Liver (tissue), 8 donors: ENCODE measurements at regions not wholly inside any gene's neighbourhood (a gene's known extent, or its start where the extent isn't known, plus 50 kb on each side); places are given as distances from the start of the nearest gene placed in this dataset.

Experiments
- DNase-seq: peaks from one replicate; pipeline ENCODE4 v3.0.0-alpha.2; 2017; ENCODE audit warnings: low spot score
- H3K27ac ChIP-seq, 2 donors: one replicate each; pipeline ENCODE4 v1.7.0; 2013; ENCODE audit warnings: inconsistent platforms in 2 of 2, low read length in 2 of 2, control low read depth in 1 of 2, low read depth in 1 of 2, mild to moderate bottlenecking in 1 of 2
- H3K27me3 ChIP-seq, 4 donors: one replicate each; pipeline versions ENCODE4 v1.6.1 to v1.7.0; 2013; ENCODE audit warnings: low read length in 3 of 4, inconsistent platforms in 1 of 4, mild to moderate bottlenecking in 1 of 4, moderate library complexity in 1 of 4; ENCODE audit not compliant: control insufficient read depth in 4 of 4, insufficient read depth in 4 of 4
- H3K36me3 ChIP-seq, 4 donors: one replicate each; pipeline versions ENCODE4 v1.6.1 to v1.7.0; 2013; ENCODE audit warnings: low read length in 3 of 4, mild to moderate bottlenecking in 3 of 4, low read depth in 1 of 4, moderate library complexity in 1 of 4; ENCODE audit not compliant: control insufficient read depth in 4 of 4, insufficient read depth in 3 of 4
- H3K4me1 ChIP-seq, 4 donors: one replicate each; pipeline versions ENCODE4 v1.6.1 to v1.7.0; 2013; ENCODE audit warnings: low read length in 3 of 4, mild to moderate bottlenecking in 3 of 4, moderate library complexity in 1 of 4; ENCODE audit not compliant: control insufficient read depth in 4 of 4, insufficient read depth in 4 of 4
- H3K4me3 ChIP-seq, 3 donors: one replicate each; pipeline versions ENCODE4 v1.6.1 to v1.7.0; 2013; ENCODE audit warnings: low read length in 3 of 3, control low read depth in 1 of 3, low read depth in 1 of 3, mild to moderate bottlenecking in 1 of 3
- H3K9ac ChIP-seq, 2 donors: one replicate each; pipeline ENCODE4 v1.7.0; 2013; ENCODE audit warnings: low read length in 2 of 2, mild to moderate bottlenecking in 2 of 2, moderate library complexity in 2 of 2, control low read depth in 1 of 2, low read depth in 1 of 2
- H3K9me3 ChIP-seq, 4 donors: one replicate each; pipeline versions ENCODE4 v1.6.1 to v1.7.0; 2013; ENCODE audit warnings: low read length in 3 of 4; ENCODE audit not compliant: control insufficient read depth in 4 of 4
- ATF3 ChIP-seq: IDR thresholded peaks from 2 replicates; pipeline ENCODE4 v1.6.1; 2016; ENCODE audit warnings: antibody characterized with exemption
- CTCF ChIP-seq: fragments of 150-350 bp; IDR thresholded peaks from 2 replicates; pipeline ENCODE4 v1.5.1; 2017; ENCODE audit warnings: improper control_type of control experiment, low read depth, low read length; ENCODE audit not compliant: missing input control
- EGR1 ChIP-seq, 2 donors: IDR thresholded peaks; 2 replicates each; pipeline ENCODE4 v1.6.1; 2016 to 2018; ENCODE audit warnings: antibody characterized with exemption in 2 of 2, low read depth in 2 of 2
- FOXA1 ChIP-seq: IDR thresholded peaks from 2 replicates; pipeline ENCODE4 v1.6.1; 2016; ENCODE audit warnings: antibody characterized with exemption
- FOXA2 ChIP-seq: IDR thresholded peaks from 2 replicates; pipeline ENCODE4 v1.6.1; 2016; ENCODE audit warnings: antibody characterized with exemption
- GABPA ChIP-seq, 2 donors: IDR thresholded peaks in 1 of 2; conservative IDR thresholded peaks in 1 of 2; 2 replicates each; pipeline ENCODE4 v1.6.1; 2016; ENCODE audit warnings: antibody characterized with exemption in 2 of 2, mild to moderate bottlenecking in 1 of 2, moderate library complexity in 1 of 2
- HNF4G ChIP-seq: IDR thresholded peaks from 2 replicates; pipeline ENCODE4 v1.6.1; 2016; ENCODE audit warnings: antibody characterized with exemption
- JUND ChIP-seq, 2 donors: IDR thresholded peaks; 2 replicates each; pipeline ENCODE4 v1.6.1; 2016; ENCODE audit warnings: antibody characterized with exemption in 2 of 2
- MAX ChIP-seq: IDR thresholded peaks from 2 replicates; pipeline ENCODE4 v1.6.1; 2016; ENCODE audit warnings: antibody characterized with exemption
- NR2F2 ChIP-seq: IDR thresholded peaks from 2 replicates; pipeline ENCODE4 v1.6.1; 2016; ENCODE audit warnings: antibody characterized with exemption
- RXRA ChIP-seq, 2 donors: IDR thresholded peaks; 2 replicates each; pipeline ENCODE4 v1.6.1; 2017 to 2018; ENCODE audit warnings: antibody characterized with exemption in 2 of 2, mild to moderate bottlenecking in 1 of 2
- SP1 ChIP-seq: IDR thresholded peaks from 2 replicates; pipeline ENCODE4 v1.6.1; 2018; ENCODE audit warnings: antibody characterized with exemption, mild to moderate bottlenecking
- YY1 ChIP-seq: IDR thresholded peaks from 2 replicates; pipeline ENCODE4 v1.6.1; 2016; ENCODE audit warnings: antibody characterized with exemption, mild to moderate bottlenecking
- ZBTB33 ChIP-seq: IDR thresholded peaks from 2 replicates; pipeline ENCODE4 v1.6.1; 2016; ENCODE audit warnings: antibody characterized with exemption
- WGBS: extraction: QIAGEN DNeasy Blood & Tissue Kit; methylation state at CpG from one replicate; pipeline ENCODE4 v1.1.7; 2013; 5-methylcytosine and 5-hydroxymethylcytosine counted together
- donor health status: healthy.
- donor health status: healthy.
- donor health status: healthy.
- donor health status: healthy.
- donor health status: healthy.

GRCh38 chr2:237261327-237261726 is 152.6 kb downstream of the COL6A3 start:
- 91% methylated on average over 3 of the region's 3 CpGs for WGBS
- TF ChIP-seq MAX (no peak), JUND (IDR thresholded peaks at IDR 0.05) (no peak), FOXA1 (no peak), ATF3 (no peak), CTCF (no peak), ZBTB33 (no peak), NR2F2 (no peak), GABPA (IDR thresholded peaks at IDR 0.05 in 1 of 2, conservative IDR thresholded peaks at IDR 0.05 in 1 of 2) (no peak), EGR1 (IDR thresholded peaks at IDR 0.05; ENCODE audit: low read depth in 2 of 2) (no peak), FOXA2 (no peak), RXRA (IDR thresholded peaks at IDR 0.05) (no peak), YY1 (no peak)
- no peak overlapping the region for H3K27ac ChIP-seq

GRCh38 chr2:237262838-237263771 is 150.9 kb downstream of the COL6A3 start:
- no peaks in the 10 kb centered on the region for H3K4me1 ChIP-seq
- H3K9me3 ChIP-seq: no peaks in the 10 kb centered on the region
- H3K36me3 ChIP-seq: no peaks in the 10 kb centered on the region
- no peak overlapping the region for H3K4me3 ChIP-seq
- H3K9ac ChIP-seq: no peak overlapping the region
- 82% methylated on average over 10 of the region's 10 CpGs for WGBS
- no peak for DNase-seq
- no peak for TF ChIP-seq SP1
- no peak for TF ChIP-seq YY1
- no peak for TF ChIP-seq FOXA2
- no peak for TF ChIP-seq NR2F2
- TF ChIP-seq JUND (IDR thresholded peaks at IDR 0.05): no peak
- TF ChIP-seq MAX: no peak
- TF ChIP-seq EGR1 (IDR thresholded peaks at IDR 0.05; ENCODE audit: low read depth in 2 of 2): no peak
- no peak for TF ChIP-seq HNF4G
- no peak for TF ChIP-seq FOXA1
- TF ChIP-seq GABPA (IDR thresholded peaks at IDR 0.05 in 1 of 2, conservative IDR thresholded peaks at IDR 0.05 in 1 of 2): no peak
- H3K27me3 ChIP-seq: no peaks in the 10 kb centered on the region
- H3K27ac ChIP-seq: no peak overlapping the region

More at GRCh38 chr2:237261327-237261726, 152.6 kb downstream of the COL6A3 start:
- Histone ChIP-seq H3K27me3 (no peaks in the 10 kb centered on the region), H3K4me3 (no peak overlapping the region), H3K9me3 (no peaks in the 10 kb centered on the region), H3K36me3 (no peaks in the 10 kb centered on the region), H3K4me1 (no peaks in the 10 kb centered on the region), H3K9ac (no peak overlapping the region)
- DNase-seq: no peak
